DND-41 (cell line): ENCODE measurements at regions not wholly inside any gene's neighbourhood (a gene's known extent, or its start where the extent isn't known, plus 50 kb on each side); places are given as distances from the start of the nearest gene placed in this dataset.

Experiments
- ATAC-seq: fragments of 200-7000 bp; cut with Tn5 transposase; 3 replicates; pipeline ENCODE4 v1.9.1; 2021; ENCODE audit warnings: low read depth; ENCODE audit not compliant: insufficient read depth
- DNase-seq: peaks from one replicate; pipeline ENCODE4 v3.0.0-alpha.2; 2020
- H2AFZ ChIP-seq: 2 replicates; pipeline ENCODE4 v1.6.0; 2012; ENCODE audit warnings: low read depth, low read length
- H3K27ac ChIP-seq: 2 replicates; pipeline ENCODE4 v1.5.1; 2012; ENCODE audit warnings: low read length, inconsistent platforms
- H3K27me3 ChIP-seq: fragments of 200-600 bp; sonication (generic); 2 replicates; pipeline ENCODE4 v1.6.0; 2012; ENCODE audit warnings: low read length, mild to moderate bottlenecking, inconsistent platforms; ENCODE audit not compliant: insufficient read depth, poor library complexity
- H3K36me3 ChIP-seq: 2 replicates; pipeline ENCODE4 v1.5.1; 2012; ENCODE audit warnings: low read length, inconsistent platforms; ENCODE audit not compliant: insufficient read depth
- H3K4me1 ChIP-seq: 2 replicates; pipeline ENCODE4 v1.5.1; 2012; ENCODE audit warnings: mild to moderate bottlenecking, low read length; ENCODE audit not compliant: insufficient read depth
- H3K4me2 ChIP-seq: 2 replicates; pipeline ENCODE4 v1.6.0; 2012; ENCODE audit warnings: mild to moderate bottlenecking, moderate library complexity, low read length, inconsistent platforms; ENCODE audit not compliant: insufficient read depth
- H3K4me3 ChIP-seq, 2 experiments: fragments of 200-600 bp in 1 of 2; shearing (Covaris generic) in 1 of 2; 2 replicates each; pipeline ENCODE4 v1.5.1; 2012 to 2016; ENCODE audit warnings: inconsistent platforms in 2 of 2, low read length in 2 of 2, mild to moderate bottlenecking in 2 of 2, low read depth in 1 of 2, moderate library complexity in 1 of 2
- H3K79me2 ChIP-seq: 2 replicates; pipeline ENCODE4 v1.6.0; 2012; ENCODE audit warnings: low read length, inconsistent platforms; ENCODE audit not compliant: insufficient read depth
- H3K9ac ChIP-seq: 2 replicates; pipeline ENCODE4 v1.6.0; 2012; ENCODE audit warnings: low read depth, mild to moderate bottlenecking, inconsistent platforms, low read length, moderate library complexity
- H3K9me3 ChIP-seq: 2 replicates; pipeline ENCODE4 v1.5.1; 2012; ENCODE audit warnings: low read length, moderate library complexity, mild to moderate bottlenecking, inconsistent platforms; ENCODE audit not compliant: insufficient read depth, severe bottlenecking
- H4K20me1 ChIP-seq: 2 replicates; pipeline ENCODE4 v1.6.0; 2012; ENCODE audit warnings: low read length; ENCODE audit not compliant: insufficient read depth
- EZH2 ChIP-seq: IDR thresholded peaks from 3 replicates; pipeline ENCODE4 v1.6.1; 2012; ENCODE audit warnings: borderline replicate concordance, low read depth, mild to moderate bottlenecking, moderate library complexity, low read length, inconsistent platforms; ENCODE audit not compliant: severe bottlenecking
- TF ChIP-seq, protein P1 (sequence below): IDR thresholded peaks from 2 replicates; pipeline ENCODE4 v1.5.1; 2012; ENCODE audit warnings: borderline replicate concordance, low read length, moderate library complexity, mild to moderate bottlenecking; ENCODE audit not compliant: poor library complexity, severe bottlenecking; ENCODE audit errors: extremely low read depth

DNA sequence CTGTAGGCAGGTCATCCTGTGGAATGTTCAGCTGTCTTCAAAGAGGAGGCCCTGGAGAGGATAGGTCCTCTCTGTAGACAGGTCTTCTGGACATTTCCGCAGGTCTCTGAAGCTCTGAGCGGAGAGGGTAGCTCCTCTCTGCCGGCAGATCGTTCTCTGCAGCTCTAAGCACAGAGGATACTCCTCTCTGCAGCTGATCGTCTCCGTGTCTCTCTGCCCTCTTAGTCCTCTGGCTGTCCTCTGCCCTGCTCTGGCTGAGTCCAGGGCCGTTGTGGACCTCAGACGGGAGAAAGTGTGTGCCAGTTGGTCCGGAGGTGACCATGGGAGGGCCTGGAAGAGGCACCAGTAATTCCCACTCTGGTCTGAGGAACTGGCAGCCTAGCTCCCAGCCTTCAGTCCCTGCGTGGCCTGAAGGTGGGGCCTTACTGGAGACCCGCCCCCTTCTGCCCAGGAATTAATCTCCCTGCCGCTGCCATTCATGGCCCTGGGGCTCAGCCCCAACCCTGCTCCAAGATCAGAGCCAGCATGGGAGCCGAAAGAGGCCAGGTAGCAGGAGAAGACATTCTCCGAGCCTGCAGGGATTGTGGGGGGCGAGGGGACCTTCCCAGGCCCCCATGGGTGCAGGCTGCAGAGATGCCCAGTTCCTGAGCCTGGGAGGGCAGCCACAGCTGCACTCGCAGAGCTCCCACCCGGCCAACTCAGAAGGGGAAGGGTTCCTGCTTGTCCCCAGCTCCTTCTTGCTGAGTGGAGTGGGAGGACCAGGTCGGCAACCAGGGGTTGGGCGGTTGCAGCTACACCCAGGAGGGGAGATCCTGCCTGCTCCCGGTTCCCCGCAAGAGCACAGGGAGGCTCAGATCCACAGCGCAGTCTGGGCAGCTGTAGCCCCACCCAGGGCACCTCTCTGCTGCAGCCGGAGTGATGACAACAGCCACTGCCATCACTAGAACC lies 488.7 kb downstream of the RSL24D1 start:
- Histone ChIP-seq H3K4me3 (no peak overlapping the region), H3K27ac (no peak overlapping the region), H2AFZ (no peak overlapping the region), H3K9me3 (no peaks in the 10 kb centered on the region), H3K27me3 (no peaks in the 10 kb centered on the region), H3K79me2 (no peaks in the 10 kb centered on the region), H3K36me3 (no peaks in the 10 kb centered on the region), H4K20me1 (no peaks in the 10 kb centered on the region), H3K4me2 (no peak overlapping the region), H3K4me1 (no peaks in the 10 kb centered on the region), H3K9ac (no peak overlapping the region)
- ATAC-seq (no peak), DNase-seq (no peak)
- TF ChIP-seq EZH2, result no peak

DNA sequence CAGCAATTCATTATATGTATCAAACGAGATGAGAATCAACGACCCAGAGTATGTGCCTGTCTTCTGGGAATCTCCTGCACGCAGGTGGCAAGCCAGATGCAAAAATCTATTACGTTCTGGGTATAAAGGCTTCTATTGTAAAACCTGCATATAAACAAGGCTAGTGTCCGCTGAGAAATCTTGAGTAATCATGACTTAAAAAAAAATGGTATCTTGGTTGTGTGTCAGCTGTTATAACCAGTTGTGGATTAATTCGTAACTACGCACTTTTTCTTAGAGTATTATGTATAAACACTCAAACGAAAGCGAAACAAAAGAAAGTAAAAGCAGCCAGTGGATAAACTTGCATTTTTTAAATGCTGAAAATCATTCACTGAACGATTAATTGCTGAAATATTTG lies 509.1 kb downstream of the RSL24D1 start:
- no peak overlapping the region for H2AFZ ChIP-seq
- H3K36me3 ChIP-seq, result no peaks in the 10 kb centered on the region
- H4K20me1 ChIP-seq, result no peaks in the 10 kb centered on the region
- ATAC-seq, result no peak
- no peak overlapping the region for H3K27ac ChIP-seq
- H3K4me3 ChIP-seq, result no peak overlapping the region
- TF ChIP-seq, protein P1, sequence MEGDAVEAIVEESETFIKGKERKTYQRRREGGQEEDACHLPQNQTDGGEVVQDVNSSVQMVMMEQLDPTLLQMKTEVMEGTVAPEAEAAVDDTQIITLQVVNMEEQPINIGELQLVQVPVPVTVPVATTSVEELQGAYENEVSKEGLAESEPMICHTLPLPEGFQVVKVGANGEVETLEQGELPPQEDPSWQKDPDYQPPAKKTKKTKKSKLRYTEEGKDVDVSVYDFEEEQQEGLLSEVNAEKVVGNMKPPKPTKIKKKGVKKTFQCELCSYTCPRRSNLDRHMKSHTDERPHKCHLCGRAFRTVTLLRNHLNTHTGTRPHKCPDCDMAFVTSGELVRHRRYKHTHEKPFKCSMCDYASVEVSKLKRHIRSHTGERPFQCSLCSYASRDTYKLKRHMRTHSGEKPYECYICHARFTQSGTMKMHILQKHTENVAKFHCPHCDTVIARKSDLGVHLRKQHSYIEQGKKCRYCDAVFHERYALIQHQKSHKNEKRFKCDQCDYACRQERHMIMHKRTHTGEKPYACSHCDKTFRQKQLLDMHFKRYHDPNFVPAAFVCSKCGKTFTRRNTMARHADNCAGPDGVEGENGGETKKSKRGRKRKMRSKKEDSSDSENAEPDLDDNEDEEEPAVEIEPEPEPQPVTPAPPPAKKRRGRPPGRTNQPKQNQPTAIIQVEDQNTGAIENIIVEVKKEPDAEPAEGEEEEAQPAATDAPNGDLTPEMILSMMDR, result no peak
- TF ChIP-seq EZH2, result no peak
- H3K9me3 ChIP-seq, result no peaks in the 10 kb centered on the region
- no peaks in the 10 kb centered on the region for H3K79me2 ChIP-seq
- no peaks in the 10 kb centered on the region for H3K27me3 ChIP-seq
- H3K4me2 ChIP-seq, result no peak overlapping the region
- DNase-seq, result no peak
- no peaks in the 10 kb centered on the region for H3K4me1 ChIP-seq
- H3K9ac ChIP-seq, result no peak overlapping the region
